ENCODE measurements at regions not wholly inside any gene's neighbourhood (a gene's known extent, or its start where the extent isn't known, plus 50 kb on each side); places are given as distances from the start of the nearest gene placed in this dataset.

- DNase-seq (ENCODE audit: extremely low spot score): no peak
- CTCF ChIA-PET: no interaction called here
- TF ChIP-seq ARNT (IDR thresholded peaks at IDR 0.05): no peak
- no peak for TF ChIP-seq FOXM1 (IDR thresholded peaks at IDR 0.05; ENCODE audit: borderline replicate concordance)
- TF ChIP-seq NFRKB (IDR thresholded peaks at IDR 0.05): no peak
- TF ChIP-seq LEF1 (IDR thresholded peaks at IDR 0.05; ENCODE audit: borderline replicate concordance): no peak
- no peak for TF ChIP-seq SP1 (IDR thresholded peaks at IDR 0.05)
- TF ChIP-seq PKNOX1 (IDR thresholded peaks at IDR 0.05): no peak
- no peak for TF ChIP-seq ZNF384 (IDR thresholded peaks at IDR 0.05)
- no peak for TF ChIP-seq HDGF (IDR thresholded peaks at IDR 0.05; ENCODE audit: borderline replicate concordance)
- no peak for TF ChIP-seq FOXK2 (IDR thresholded peaks at IDR 0.05)
- TF ChIP-seq TARDBP (IDR thresholded peaks at IDR 0.05): no peak
- no peak for TF ChIP-seq CTBP1 (IDR thresholded peaks at IDR 0.05; ENCODE audit: borderline replicate concordance)
- POLR2A ChIA-PET: no interaction called here
Measured at GRCh38 chr2:217639481-217639880, 363.3 kb downstream of the TNS1 start.

- TF ChIP-seq SP1 (IDR thresholded peaks at IDR 0.05) (no peak), FOXK2 (IDR thresholded peaks at IDR 0.05) (no peak), PKNOX1 (IDR thresholded peaks at IDR 0.05) (no peak), FOXM1 (IDR thresholded peaks at IDR 0.05; ENCODE audit: borderline replicate concordance) (no peak), FOXA1 (IDR thresholded peaks at IDR 0.05) (no peak), ELF4 (IDR thresholded peaks at IDR 0.05) (no peak), NFRKB (IDR thresholded peaks at IDR 0.05) (no peak), ZNF384 (IDR thresholded peaks at IDR 0.05) (no peak), TARDBP (IDR thresholded peaks at IDR 0.05) (no peak), BHLHE40 (IDR thresholded peaks at IDR 0.05; ENCODE audit: borderline replicate concordance) (no peak), LEF1 (IDR thresholded peaks at IDR 0.05; ENCODE audit: borderline replicate concordance) (no peak), SUZ12 (IDR thresholded peaks at IDR 0.05) (no peak), ARNT (IDR thresholded peaks at IDR 0.05) (no peak), L3MBTL2 (conservative IDR thresholded peaks at IDR 0.05) (no peak)
- ChIA-PET POLR2A (no interaction called here), CTCF (no interaction called here)
- DNase-seq (ENCODE audit: extremely low spot score): no peak
Measured at GRCh38 chr2:217638533-217638932, 364.3 kb downstream of the TNS1 start.

GRCh38 chr2:217638031-217638430, 364.8 kb downstream of the TNS1 start:
- POLR2A ChIA-PET: no interaction called here

GRCh38 chr2:217636991-217637561, 365.7 kb downstream of the TNS1 start:
- TF ChIP-seq LEF1 (IDR thresholded peaks at IDR 0.05; ENCODE audit: borderline replicate concordance) (no peak), ELF4 (IDR thresholded peaks at IDR 0.05) (no peak), NFRKB (IDR thresholded peaks at IDR 0.05) (no peak), ARNT (IDR thresholded peaks at IDR 0.05) (no peak), SP1 (IDR thresholded peaks at IDR 0.05) (no peak), PKNOX1 (IDR thresholded peaks at IDR 0.05) (no peak), BHLHE40 (IDR thresholded peaks at IDR 0.05; ENCODE audit: borderline replicate concordance) (no peak), TARDBP (IDR thresholded peaks at IDR 0.05) (no peak), HDGF (IDR thresholded peaks at IDR 0.05; ENCODE audit: borderline replicate concordance) (no peak)
- no peak for DNase-seq (ENCODE audit: extremely low spot score)
- POLR2A ChIA-PET: no interaction called here
- CTCF ChIA-PET: interaction anchor here (0.9 to 1.1 kb wide), 2 partner anchors 13 to 14 kb away, joined by 3 to 5 read pairs; no protein-coding TSS in a partner anchor

More at GRCh38 chr2:217638031-217638430, 364.8 kb downstream of the TNS1 start:
- TF ChIP-seq CTBP1 (IDR thresholded peaks at IDR 0.05; ENCODE audit: borderline replicate concordance) (no peak), PKNOX1 (IDR thresholded peaks at IDR 0.05) (no peak), NFRKB (IDR thresholded peaks at IDR 0.05) (no peak), ELF4 (IDR thresholded peaks at IDR 0.05) (no peak), SP1 (IDR thresholded peaks at IDR 0.05) (no peak), BHLHE40 (IDR thresholded peaks at IDR 0.05; ENCODE audit: borderline replicate concordance) (no peak), ARNT (IDR thresholded peaks at IDR 0.05) (no peak), TARDBP (IDR thresholded peaks at IDR 0.05) (no peak), HDGF (IDR thresholded peaks at IDR 0.05; ENCODE audit: borderline replicate concordance) (no peak), FOXA1 (IDR thresholded peaks at IDR 0.05) (no peak), L3MBTL2 (conservative IDR thresholded peaks at IDR 0.05) (no peak), FOXK2 (IDR thresholded peaks at IDR 0.05) (no peak), ZNF384 (IDR thresholded peaks at IDR 0.05) (no peak), LEF1 (IDR thresholded peaks at IDR 0.05; ENCODE audit: borderline replicate concordance) (no peak), SUZ12 (IDR thresholded peaks at IDR 0.05) (no peak), FOXM1 (IDR thresholded peaks at IDR 0.05; ENCODE audit: borderline replicate concordance) (no peak)
- no peak for DNase-seq (ENCODE audit: extremely low spot score)
- CTCF ChIA-PET: interaction anchor here (0.9 to 1.1 kb wide), 2 partner anchors 12 to 13 kb away, joined by 3 to 5 read pairs; no protein-coding TSS in a partner anchor

- TF ChIP-seq L3MBTL2 (conservative IDR thresholded peaks at IDR 0.05): no peak
- no peak for TF ChIP-seq PKNOX1 (IDR thresholded peaks at IDR 0.05)
- TF ChIP-seq NFRKB (IDR thresholded peaks at IDR 0.05): no peak
- CTCF ChIA-PET: no interaction called here
- POLR2A ChIA-PET: no interaction called here
Measured at GRCh38 chr2:217636578-217636977, 366.2 kb downstream of the TNS1 start.

More at GRCh38 chr2:217636578-217636977, 366.2 kb downstream of the TNS1 start:
- no peak for DNase-seq (ENCODE audit: extremely low spot score)

Measured in HEK293T (cell line).